PC-3 (cell line): ENCODE measurements at regions not wholly inside any gene's neighbourhood (a gene's known extent, or its start where the extent isn't known, plus 50 kb on each side); places are given as distances from the start of the nearest gene placed in this dataset.

ENCODE experiments used
- ATAC-seq: fragments of 200-7000 bp; cut with Tn5 transposase; 2 replicates; pipeline ENCODE4 v1.9.1; 2020; ENCODE audit warnings: mild to moderate bottlenecking, moderate library complexity
- BruUV-seq: library from RNA; stranded (reverse); fragments of 400-500 nt; replicated peaks from 2 replicates; lab custom pipeline; 2021; lab: Mats Ljungman, UMichigan
- CTCF ChIA-PET: fragments of 300-600 bp; sonication (Branson Sonifier 250); formaldehyde crosslinking; loops from one replicate; lab custom pipeline; 2022; ENCODE audit warnings: antibody characterized with exemption; lab: Charles Lee
- POLR2A ChIA-PET: fragments of 300-600 bp; sonication (Branson Sonifier 250); formaldehyde crosslinking; loops from one replicate; lab custom pipeline; 2022; ENCODE audit warnings: antibody characterized with exemption; ENCODE audit not compliant: unreplicated experiment; lab: Charles Lee
- DNase-seq: peaks from one replicate; pipeline ENCODE4 v3.0.0-alpha.2; 2015
- H2AFZ ChIP-seq: fragments of 300-600 bp; sonication (generic); 2 replicates; pipeline ENCODE4 v1.6.0; 2016; ENCODE audit warnings: antibody characterized with exemption, low read length
- H3F3A ChIP-seq: fragments of 300-600 bp; sonication (generic); one replicate; pipeline ENCODE4 v1.6.0; 2017; ENCODE audit warnings: antibody characterized with exemption, low read length, control low read depth, mild to moderate bottlenecking; ENCODE audit not compliant: unreplicated experiment
- H3K27ac ChIP-seq: fragments of 300-600 bp; sonication (generic); 2 replicates; pipeline ENCODE4 v1.5.1; 2016; ENCODE audit warnings: mild to moderate bottlenecking, low read length
- H3K27me3 ChIP-seq: fragments of 300-600 bp; sonication (generic); 2 replicates; pipeline ENCODE4 v1.6.1; 2016; ENCODE audit warnings: low read length, mixed read lengths
- H3K36me3 ChIP-seq: fragments of 300-600 bp; sonication (generic); 2 replicates; pipeline ENCODE4 v1.6.1; 2016; ENCODE audit warnings: low read depth, mixed run types, low read length, mixed read lengths
- H3K4me1 ChIP-seq: fragments of 300-600 bp; sonication (generic); 2 replicates; pipeline ENCODE4 v1.5.1; 2016; ENCODE audit warnings: low read length; ENCODE audit not compliant: insufficient read depth
- H3K4me2 ChIP-seq: fragments of 300-600 bp; sonication (generic); 2 replicates; pipeline ENCODE4 v1.6.0; 2016; ENCODE audit warnings: low read length
- H3K4me3 ChIP-seq: fragments of 300-600 bp; sonication (generic); 2 replicates; pipeline ENCODE4 v1.5.1; 2016; ENCODE audit warnings: mild to moderate bottlenecking, low read length, mixed read lengths
- H3K79me2 ChIP-seq: fragments of 300-600 bp; sonication (generic); 2 replicates; pipeline ENCODE4 v1.6.1; 2017; ENCODE audit warnings: low read length, mixed read lengths
- H3K9ac ChIP-seq: fragments of 300-600 bp; sonication (generic); 2 replicates; pipeline ENCODE4 v1.6.0; 2016; ENCODE audit warnings: mild to moderate bottlenecking, low read length
- H3K9me2 ChIP-seq: fragments of 300-600 bp; sonication (generic); replicated peaks from 2 replicates; pipeline ENCODE4 v1.6.1; 2016; ENCODE audit warnings: mixed run types, low read length, mixed read lengths
- H3K9me3 ChIP-seq: fragments of 300-600 bp; sonication (generic); 2 replicates; pipeline ENCODE4 v1.6.1; 2016; ENCODE audit warnings: low read length, mixed read lengths
- H4K20me1 ChIP-seq: fragments of 300-600 bp; sonication (generic); 2 replicates; pipeline ENCODE4 v1.6.1; 2016; ENCODE audit warnings: low read length, mixed read lengths
- EZH2 ChIP-seq: fragments of 300-600 bp; sonication (generic); IDR thresholded peaks from one replicate; pipeline ENCODE4 v1.6.1; 2017; ENCODE audit warnings: antibody characterized with exemption, mild to moderate bottlenecking, low read length; ENCODE audit not compliant: unreplicated experiment
- EZH2phosphoT487 ChIP-seq: fragments of 300-600 bp; sonication (generic); IDR thresholded peaks from 2 replicates; pipeline ENCODE4 v1.6.1; 2018; ENCODE audit warnings: mild to moderate bottlenecking, antibody characterized with exemption, low read length, borderline replicate concordance
- intact Hi-C: fragments of 100-400 bp; cut with micrococcal nuclease; formaldehyde crosslinking; loops from 2 replicates; pipeline ENCODE4 v1.9.0; 2023
- TF ChIP-seq, protein P1 (sequence below): fragments of 300-600 bp; sonication (generic); conservative IDR thresholded peaks from 2 replicates; pipeline ENCODE4 v1.5.1; 2017; ENCODE audit warnings: antibody characterized with exemption, low read depth, mild to moderate bottlenecking, low read length

DNA sequence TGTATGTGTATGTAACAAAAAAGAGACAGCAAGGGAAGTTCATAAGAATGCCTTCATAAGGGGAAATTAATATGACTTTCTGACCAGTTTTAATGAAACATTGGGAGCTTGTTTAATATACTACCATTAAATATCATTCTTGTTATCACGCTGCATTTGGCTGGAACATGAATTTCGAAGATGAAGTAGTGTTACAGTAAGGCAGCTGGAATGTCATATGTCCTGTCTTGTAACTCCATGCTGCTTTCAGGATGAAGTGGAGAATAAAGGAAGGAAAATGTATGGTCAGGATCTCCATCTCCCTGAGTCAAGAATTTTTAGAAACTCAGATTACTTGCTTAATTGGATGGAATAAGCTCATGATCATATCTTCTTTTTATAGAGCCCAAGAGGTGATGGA lies 61.5 kb upstream of the DMAC1 start:
- BruUV-seq = no TSS peak
- Histone ChIP-seq H3K4me1 (no peaks in the 10 kb centered on the region), H3K9me2 (no peaks in the 10 kb centered on the region), H3K79me2 (no peaks in the 10 kb centered on the region), H3F3A (no peaks in the 10 kb centered on the region), H3K36me3 (no peaks in the 10 kb centered on the region), H3K9ac (no peak overlapping the region), H3K4me2 (no peak overlapping the region), H3K27me3 (no peaks in the 10 kb centered on the region), H4K20me1 (no peaks in the 10 kb centered on the region), H3K9me3 (no peaks in the 10 kb centered on the region), H3K4me3 (no peak overlapping the region), H3K27ac (no peak overlapping the region), H2AFZ (no peak overlapping the region)
- intact Hi-C loops = no loop called here
- ATAC-seq = no peak
- CTCF ChIA-PET = no interaction called here
- POLR2A ChIA-PET = no interaction called here
- no peak for DNase-seq
- TF ChIP-seq EZH2 (no peak), EZH2phosphoT487 (no peak)
- TF ChIP-seq, protein P1, sequence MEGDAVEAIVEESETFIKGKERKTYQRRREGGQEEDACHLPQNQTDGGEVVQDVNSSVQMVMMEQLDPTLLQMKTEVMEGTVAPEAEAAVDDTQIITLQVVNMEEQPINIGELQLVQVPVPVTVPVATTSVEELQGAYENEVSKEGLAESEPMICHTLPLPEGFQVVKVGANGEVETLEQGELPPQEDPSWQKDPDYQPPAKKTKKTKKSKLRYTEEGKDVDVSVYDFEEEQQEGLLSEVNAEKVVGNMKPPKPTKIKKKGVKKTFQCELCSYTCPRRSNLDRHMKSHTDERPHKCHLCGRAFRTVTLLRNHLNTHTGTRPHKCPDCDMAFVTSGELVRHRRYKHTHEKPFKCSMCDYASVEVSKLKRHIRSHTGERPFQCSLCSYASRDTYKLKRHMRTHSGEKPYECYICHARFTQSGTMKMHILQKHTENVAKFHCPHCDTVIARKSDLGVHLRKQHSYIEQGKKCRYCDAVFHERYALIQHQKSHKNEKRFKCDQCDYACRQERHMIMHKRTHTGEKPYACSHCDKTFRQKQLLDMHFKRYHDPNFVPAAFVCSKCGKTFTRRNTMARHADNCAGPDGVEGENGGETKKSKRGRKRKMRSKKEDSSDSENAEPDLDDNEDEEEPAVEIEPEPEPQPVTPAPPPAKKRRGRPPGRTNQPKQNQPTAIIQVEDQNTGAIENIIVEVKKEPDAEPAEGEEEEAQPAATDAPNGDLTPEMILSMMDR = no peak

DNA sequence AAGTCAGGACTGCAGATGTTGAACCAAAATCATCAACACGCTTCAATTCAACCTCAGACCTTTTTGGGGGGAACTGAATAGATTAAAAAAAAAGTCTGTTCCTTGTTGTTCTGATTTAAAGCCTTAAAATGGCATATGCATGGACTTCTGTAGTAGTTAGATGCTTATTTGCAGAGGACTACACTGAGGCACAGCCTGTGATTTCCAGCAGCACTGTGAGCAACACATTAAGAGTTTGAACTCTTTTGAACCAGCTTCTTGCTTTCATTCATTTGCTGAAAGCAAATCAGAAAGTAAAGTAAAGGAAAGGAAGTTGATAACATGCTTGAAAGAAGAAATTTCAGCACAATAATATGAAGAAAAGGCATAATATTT lies 60.7 kb upstream of the DMAC1 start:
- POLR2A ChIA-PET = no interaction called here
- no peak overlapping the region for H2AFZ ChIP-seq
- no peaks in the 10 kb centered on the region for H3K4me1 ChIP-seq
- no peaks in the 10 kb centered on the region for H3K9me2 ChIP-seq
- H3K9me3 ChIP-seq = no peaks in the 10 kb centered on the region
- no TSS peak for BruUV-seq
- no peaks in the 10 kb centered on the region for H3F3A ChIP-seq
- no peak for TF ChIP-seq EZH2
- TF ChIP-seq, protein P1 = no peak
- TF ChIP-seq EZH2phosphoT487 = no peak
- H4K20me1 ChIP-seq = no peaks in the 10 kb centered on the region
- no peaks in the 10 kb centered on the region for H3K79me2 ChIP-seq
- H3K4me2 ChIP-seq = no peak overlapping the region
- H3K4me3 ChIP-seq = no peak overlapping the region
- intact Hi-C loops = no loop called here
- H3K36me3 ChIP-seq = no peaks in the 10 kb centered on the region
- no peak overlapping the region for H3K9ac ChIP-seq
- H3K27ac ChIP-seq = no peak overlapping the region
- CTCF ChIA-PET = no interaction called here
- DNase-seq = no peak
- no peak for ATAC-seq
- no peaks in the 10 kb centered on the region for H3K27me3 ChIP-seq

DNA sequence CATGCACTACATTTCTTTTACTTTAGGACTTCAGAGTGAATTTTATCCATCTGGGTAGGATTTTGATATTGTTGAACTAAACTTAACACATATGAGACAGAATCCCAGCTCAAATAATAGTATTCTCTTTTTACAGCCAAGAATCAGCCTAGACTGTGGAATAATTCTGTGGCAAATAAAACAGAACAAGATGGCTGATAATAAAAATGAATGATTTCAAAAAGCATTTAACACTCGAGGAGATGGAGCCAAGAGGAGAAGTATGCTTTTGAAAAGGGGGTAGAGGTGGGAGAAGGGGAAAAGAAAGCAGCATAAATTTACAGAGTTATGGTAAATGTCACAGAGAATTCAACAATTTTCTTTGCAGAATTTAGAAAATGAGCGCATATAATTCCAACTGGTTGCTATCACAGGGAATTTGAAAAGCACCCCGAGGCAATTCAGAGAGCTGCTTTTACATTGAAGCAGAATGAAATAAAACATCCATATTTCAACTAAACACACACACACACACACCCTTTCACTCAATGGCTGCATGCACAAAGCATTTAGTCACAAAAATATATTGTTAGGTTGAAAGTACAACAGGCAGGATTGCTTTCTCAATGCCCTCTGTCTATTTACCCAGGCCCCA lies 60.2 kb upstream of the DMAC1 start:
- ChIA-PET POLR2A (no interaction called here), CTCF (no interaction called here)
- intact Hi-C loops = no loop called here
- H3K4me1 ChIP-seq = no peaks in the 10 kb centered on the region
- H3K9me2 ChIP-seq = no peaks in the 10 kb centered on the region
- H3K4me2 ChIP-seq = no peak overlapping the region
- H2AFZ ChIP-seq = no peak overlapping the region
- H3K27ac ChIP-seq = no peak overlapping the region
- no peak overlapping the region for H3K9ac ChIP-seq
- no peaks in the 10 kb centered on the region for H3F3A ChIP-seq
- H3K27me3 ChIP-seq = no peaks in the 10 kb centered on the region
- no peak overlapping the region for H3K4me3 ChIP-seq
- DNase-seq = no peak
- BruUV-seq = no TSS peak
- H3K9me3 ChIP-seq = no peaks in the 10 kb centered on the region
- no peaks in the 10 kb centered on the region for H3K79me2 ChIP-seq
- no peaks in the 10 kb centered on the region for H3K36me3 ChIP-seq
- H4K20me1 ChIP-seq = no peaks in the 10 kb centered on the region
- ATAC-seq = no peak
- TF ChIP-seq EZH2 = no peak
- TF ChIP-seq EZH2phosphoT487 = no peak
- TF ChIP-seq, protein P1 = no peak
